HG02852 (cell line): ENCODE measurements at regions not wholly inside any gene's neighbourhood (a gene's known extent, or its start where the extent isn't known, plus 50 kb on each side); places are given as distances from the start of the nearest gene placed in this dataset.

Source experiments
- ATAC-seq: cut with Tn5 transposase; IDR thresholded peaks from one replicate; pipeline ENCODE4 v1.9.1; 2021; ENCODE audit warnings: mild to moderate bottlenecking, moderate library complexity; ENCODE audit not compliant: unreplicated experiment

DNA sequence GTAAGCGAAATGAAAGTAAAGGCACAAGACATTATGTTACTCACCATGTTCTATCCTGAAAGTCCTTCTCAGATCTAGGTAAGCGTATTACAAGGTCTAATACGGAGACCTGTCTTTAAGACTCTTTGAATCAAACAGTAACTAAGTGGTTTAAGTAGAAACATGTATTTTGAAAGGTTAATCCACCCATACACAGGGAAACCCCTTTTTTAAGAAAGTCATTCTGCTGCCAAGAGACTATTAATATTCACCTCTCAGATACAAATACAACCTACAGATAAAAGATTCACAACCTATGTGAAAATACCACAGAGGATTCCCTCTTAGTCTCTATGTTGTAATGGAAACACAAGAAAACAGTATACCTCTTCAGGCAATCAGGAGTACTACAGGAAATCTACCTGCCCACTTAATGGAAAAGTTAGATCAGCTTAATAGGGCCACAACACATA, 63.2 kb upstream of the TNIP3 start:
- ATAC-seq: peak; percentile 84

DNA sequence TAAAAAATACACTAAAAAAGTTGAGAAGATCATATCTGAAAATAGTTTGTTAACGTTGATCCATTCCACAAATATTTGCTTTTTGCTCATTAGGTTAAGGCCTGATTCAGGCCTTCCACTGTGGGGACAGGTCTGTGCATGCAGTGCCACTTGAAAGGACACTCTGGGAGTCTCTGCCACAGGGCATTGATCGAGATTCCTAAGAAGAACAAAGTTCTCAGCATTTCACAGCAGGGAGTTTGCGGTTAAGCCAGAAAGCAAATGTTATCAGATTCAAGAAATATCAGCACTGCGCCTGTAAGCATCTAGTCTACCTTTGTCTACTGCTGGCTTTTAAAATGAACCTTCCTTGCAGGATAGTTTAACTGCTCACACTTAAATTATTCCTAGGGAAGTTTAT, 62.2 kb upstream of the TNIP3 start:
- ATAC-seq: no peak

DNA sequence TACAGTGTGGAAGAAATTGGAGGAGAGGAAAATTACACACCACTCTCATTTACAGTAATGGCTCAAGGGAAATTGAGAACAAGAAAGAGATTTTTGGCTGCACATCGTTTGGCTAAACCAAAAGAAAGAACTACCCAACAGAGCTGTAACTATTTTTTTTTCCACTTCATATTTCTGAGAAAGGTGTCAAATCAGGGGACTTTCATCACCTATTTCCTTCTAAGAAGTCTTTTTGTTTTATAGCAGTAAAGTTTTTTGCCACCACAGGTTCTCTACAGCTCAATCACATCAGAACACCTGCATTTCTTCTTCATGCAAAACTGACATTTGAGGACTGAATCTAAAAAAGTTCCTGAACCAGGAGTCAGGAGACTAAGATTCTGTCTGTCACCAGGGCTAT, 57.5 kb upstream of the TNIP3 start:
- ATAC-seq: no peak

DNA sequence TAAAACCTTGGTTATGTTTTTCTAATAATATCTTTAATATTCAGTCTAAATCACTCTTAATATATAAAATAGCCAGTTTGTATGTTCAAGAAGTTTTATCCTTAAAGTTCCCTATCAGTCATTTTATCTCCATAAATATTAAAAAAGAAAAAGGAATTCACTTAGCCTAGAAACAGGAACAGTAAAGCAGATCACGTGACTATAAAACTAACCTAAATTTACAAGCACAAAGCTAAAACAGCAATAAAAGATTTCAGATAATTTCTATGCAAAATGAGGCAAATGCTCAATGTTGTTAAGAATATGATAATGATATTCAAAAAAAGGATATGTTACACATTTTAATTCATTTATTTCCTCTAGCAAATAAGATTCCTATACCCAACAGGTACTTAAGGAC, 57.1 kb upstream of the TNIP3 start:
- no peak for ATAC-seq

DNA sequence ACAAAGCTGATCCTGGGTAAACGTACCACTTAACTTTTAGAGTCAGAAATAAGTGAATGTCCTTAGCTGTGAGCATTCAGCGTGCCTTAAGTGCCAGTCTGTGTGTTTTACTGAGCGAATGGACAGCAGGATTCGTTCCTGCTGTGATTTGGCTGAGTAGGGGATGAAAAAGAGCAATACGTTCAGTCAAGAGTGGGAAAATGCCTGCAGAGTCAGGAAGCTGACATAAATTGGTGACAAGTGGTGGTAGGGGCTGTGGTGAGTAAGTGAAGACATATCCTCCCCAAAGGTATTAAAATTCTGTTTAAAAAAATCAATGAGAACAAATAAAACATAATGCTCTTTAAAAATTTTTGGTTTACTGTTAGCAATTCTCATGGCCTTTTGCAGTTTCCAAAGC, 56.6 kb upstream of the TNIP3 start:
- ATAC-seq: no peak

DNA sequence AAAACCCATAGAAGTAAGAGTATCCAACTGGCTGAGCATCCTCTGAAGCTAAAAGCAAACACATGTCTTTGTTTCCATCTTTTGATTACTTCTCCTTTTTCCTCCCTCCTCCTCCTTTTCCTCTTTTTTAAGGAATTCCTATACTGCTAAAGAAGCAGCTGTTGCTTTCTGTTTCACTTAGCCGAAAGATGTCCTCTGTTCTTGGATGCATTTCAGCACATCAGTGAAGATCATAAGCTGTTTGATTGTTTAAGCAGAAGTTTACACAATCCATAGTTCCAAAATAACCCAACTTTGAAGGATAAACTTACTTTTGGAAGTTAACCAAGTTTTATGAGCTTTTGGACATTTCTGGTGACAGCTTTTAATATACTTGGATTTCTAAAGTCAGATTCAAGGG, 55.1 kb upstream of the TNIP3 start:
- ATAC-seq: no peak

DNA sequence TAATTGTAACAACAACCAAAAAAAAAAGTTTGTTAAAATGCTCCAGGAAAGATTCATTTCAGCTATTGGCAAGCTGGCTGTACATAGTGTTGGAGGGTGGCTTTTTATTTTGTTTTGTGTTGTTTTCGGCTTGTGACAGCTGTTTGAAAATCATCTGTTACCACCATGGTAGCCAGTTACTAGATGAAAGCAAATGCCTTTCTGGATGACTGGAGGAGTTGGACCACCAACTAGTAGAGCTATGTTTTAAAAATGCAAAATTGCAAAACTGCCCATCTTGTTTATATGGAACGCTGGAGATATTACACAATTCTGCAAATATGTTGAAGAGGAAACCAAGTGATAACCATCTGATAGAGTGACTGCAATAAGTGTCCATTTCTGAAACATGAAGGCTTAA, 53.2 kb upstream of the TNIP3 start:
- no peak for ATAC-seq

DNA sequence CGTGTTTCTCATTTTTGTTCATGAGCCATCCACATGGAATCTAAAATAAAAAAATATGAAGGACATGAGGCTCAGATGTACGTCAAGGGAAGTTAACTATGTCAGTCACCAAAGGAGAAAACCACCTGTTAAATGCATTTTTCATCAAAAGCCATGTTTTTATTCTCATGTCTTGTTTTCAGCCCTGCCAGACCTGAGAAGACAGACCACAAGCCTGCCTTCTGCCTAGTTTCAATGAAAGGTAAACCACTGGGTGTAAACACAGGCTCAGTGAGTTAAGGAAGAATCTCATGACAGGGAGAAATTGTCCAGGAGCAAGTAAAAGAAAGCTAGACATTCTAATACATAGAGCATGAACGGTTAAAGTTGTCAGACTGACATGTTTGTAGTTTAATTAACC, 52.3 kb upstream of the TNIP3 start:
- ATAC-seq: no peak

DNA sequence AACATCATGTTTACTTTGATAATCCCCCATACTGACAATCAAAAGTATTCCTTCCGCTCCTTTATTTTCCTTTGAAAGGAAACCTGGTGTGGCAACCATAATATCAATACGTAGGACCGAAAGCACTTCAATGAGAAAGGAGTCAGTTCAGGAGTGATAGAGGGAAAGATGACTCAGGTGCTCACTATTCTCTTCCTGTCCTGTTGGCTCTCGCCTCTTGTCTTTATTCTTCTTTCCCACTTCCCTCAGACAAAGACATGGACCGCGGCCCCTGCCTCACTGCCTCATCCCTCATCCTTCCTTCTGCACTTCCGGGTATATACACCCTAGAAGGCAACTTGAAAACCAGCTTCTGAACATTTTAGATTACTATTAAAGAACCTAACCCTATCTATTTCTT, 49.8 kb upstream of the TNIP3 start:
- no peak for ATAC-seq
